ENCODE measurements at regions not wholly inside any gene's neighbourhood (a gene's known extent, or its start where the extent isn't known, plus 50 kb on each side); places are given as distances from the start of the nearest gene placed in this dataset.

GRCh38 chr16:79317026-79317425, 283.5 kb downstream of the MAF start:
- intact Hi-C loops (cut with DNase I): no loop called here
- no peak for DNase-seq (ENCODE audit: low spot score)

DNA sequence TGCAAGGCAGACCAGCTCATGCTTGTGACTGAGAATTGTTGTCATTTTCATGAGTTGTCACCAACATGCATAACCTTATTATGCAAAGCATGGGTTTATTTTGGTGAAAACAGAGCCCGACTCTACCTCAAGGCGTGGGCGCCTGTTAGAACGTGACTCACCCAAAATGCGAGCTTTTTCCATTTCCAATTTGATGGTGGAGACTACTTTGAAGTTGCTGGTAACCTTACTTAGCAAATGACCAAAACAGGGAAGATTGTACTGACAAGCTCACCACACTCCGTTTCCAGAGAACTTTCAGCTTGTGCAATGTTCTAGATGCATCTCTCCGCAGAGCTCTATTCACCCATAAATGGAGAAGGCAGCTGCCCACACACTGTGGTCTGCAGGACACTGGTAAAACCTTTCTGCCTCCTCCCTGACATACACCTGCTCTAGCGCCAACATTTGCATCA, 284.5 kb downstream of the MAF start:
- DNase-seq (ENCODE audit: low spot score): no peak
- intact Hi-C loops (cut with DNase I): no loop called here

DNA sequence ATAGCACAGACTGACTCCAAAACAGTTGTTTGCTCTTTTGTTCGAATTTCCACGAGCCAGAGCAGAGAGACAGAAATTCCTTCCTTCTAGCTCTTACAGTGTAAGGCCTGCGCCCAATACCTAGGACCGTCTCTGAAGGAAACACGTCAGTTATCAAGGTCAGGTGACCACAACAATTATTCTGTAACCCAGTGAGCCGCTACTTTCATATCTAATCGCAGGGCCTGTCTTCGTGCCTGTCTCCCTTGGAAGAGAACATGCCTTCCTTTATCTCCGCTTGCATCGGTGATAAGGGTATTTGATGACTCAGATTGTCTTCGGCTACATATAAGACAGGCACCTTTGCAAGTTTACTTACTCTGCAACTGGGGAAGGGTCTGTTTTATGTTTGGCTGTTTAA, 288.0 kb downstream of the MAF start:
- no peak for DNase-seq (ENCODE audit: low spot score)
- intact Hi-C loops (cut with DNase I): no loop called here

- intact Hi-C loops (cut with DNase I): no loop called here
- no peak for DNase-seq (ENCODE audit: low spot score)
Observed at GRCh38 chr16:79310710-79311109, 289.8 kb downstream of the MAF start.

- intact Hi-C loops (cut with DNase I): no loop called here
- DNase-seq (ENCODE audit: low spot score): no peak
Observed at GRCh38 chr16:79309606-79310005, 290.9 kb downstream of the MAF start.

GRCh38 chr16:79307214-79307613, 293.3 kb downstream of the MAF start:
- intact Hi-C loops (cut with DNase I): no loop called here
- no peak for DNase-seq (ENCODE audit: low spot score)

DNA sequence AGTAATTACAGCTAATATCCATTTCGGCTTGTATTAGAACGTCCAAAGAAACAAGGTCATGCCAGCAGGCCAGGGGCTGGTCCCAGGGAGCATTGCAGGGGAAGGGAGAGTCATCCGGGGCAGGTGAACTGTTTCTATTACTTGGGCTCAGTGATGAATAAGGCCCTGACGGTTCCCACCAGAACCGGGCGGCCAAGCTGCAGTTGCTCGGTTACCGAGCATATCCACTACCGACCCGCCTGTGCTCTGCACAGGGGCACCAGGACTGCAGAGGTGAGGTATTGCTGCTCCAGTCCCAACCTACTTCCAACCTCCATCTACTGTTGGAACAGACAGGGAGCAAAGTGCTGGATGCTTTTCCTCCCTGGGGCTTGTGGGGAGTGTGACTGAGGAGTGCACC, 295.5 kb downstream of the MAF start:
- intact Hi-C loops (cut with DNase I): no loop called here
- DNase-seq (ENCODE audit: low spot score): no peak

DNA sequence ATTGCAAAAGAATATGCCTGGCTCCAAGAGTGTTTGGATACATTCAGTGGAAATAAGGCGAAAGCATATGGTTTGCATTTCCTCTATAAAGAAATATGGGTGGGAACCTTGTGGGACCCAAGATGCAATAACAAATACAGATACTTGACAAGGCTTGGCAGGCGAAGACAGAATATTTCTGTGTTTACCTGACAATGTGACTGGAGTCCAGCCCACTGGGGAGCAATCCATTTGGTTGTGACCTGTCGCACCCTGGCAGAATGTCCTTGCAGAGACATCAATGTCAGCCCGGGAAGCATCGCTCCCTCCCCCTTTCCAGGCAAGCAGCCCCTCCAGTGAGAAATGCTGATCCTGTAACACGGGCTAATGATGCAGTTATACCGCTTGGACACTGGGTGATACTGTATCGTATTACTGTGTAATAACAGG, 296.6 kb downstream of the MAF start:
- DNase-seq (ENCODE audit: low spot score): no peak
- intact Hi-C loops (cut with DNase I): no loop called here

DNA sequence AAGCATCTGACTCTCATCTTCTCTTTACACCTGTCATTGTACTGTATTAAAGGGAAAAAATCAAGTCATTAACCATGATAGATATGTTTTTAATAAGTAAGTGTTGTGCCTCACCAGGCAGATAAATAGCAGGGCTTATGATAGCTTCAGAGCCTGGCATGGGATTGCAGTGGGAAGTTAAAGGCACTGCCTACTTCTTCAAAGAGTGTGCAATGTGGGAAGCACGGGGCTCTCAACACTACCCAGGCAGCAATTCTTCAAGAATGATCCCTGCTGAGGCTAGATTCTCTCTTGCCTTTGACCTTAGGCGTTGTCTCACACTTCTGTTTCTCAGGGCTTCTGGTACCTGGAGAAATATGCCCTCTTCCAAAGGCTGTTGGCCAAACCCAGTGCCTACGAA, 297.3 kb downstream of the MAF start:
- no peak for DNase-seq (ENCODE audit: low spot score)
- intact Hi-C loops (cut with DNase I): no loop called here

DNA sequence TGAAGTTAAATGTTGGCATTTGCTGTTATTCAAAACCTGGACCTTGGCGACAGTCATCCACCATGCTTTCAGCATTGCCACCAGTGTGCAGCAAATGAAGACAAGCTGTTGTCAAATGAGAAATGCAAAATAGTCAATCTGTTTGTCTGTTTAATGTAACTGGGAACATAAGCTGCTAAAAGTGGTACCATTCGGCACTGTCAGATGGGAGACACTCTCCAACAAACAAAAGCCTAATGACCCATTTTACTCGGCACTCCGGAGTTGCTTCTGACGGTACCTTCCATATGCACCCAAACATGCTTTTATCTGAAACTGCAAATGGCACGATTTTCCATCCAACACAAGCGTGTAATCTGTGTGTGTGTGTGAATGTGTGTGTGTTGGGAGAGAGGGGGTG, 297.8 kb downstream of the MAF start:
- DNase-seq (ENCODE audit: low spot score): no peak
- intact Hi-C loops (cut with DNase I): no loop called here

GRCh38 chr16:79301051-79301450, 299.5 kb downstream of the MAF start:
- no peak for DNase-seq (ENCODE audit: low spot score)

DNA sequence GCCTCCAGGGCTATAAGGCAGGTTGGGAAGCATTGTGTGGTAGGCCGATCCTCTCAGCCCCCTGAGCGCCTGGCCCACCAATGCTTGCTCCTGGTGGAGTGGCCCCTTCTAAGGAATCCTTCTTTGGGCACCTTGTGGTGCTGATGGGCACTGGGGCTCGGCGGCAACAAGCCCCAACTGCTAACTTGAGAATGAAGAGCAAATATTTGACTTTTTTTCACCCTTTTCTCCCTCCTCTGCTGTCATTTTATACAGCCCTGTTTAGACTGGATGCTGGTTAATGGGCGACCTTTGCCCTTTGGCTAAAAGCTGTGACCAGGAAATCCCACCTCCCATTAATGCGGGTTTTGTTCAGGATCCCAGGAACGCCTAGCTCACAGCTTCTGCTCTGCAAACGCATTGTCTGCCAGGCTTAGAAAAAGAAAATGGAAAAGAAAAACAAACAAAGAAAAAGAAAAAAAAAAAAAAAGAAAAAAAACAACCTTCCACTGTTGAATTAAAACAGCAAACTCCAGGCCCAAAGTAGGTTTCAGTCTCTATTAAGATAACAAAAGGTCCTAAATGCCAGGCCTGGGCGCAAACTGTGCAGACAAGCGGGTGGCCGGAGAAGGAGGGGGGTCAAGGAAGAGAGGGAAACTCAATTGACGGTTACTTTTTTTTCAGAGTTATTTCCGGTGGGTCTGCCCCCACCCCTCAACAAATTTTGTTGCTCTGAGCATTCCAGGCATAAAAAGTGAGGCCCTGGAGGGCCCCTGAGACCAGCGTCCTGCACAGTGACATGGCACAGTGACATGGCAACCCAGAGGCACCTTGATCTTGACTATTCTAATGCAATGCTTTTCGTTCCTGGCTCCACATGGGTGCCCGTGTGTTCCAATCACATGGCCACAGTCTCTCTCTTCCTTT, 301.4 kb downstream of the MAF start:
- intact Hi-C loops (cut with DNase I): no loop called here

More at GRCh38 chr16:79301051-79301450, 299.5 kb downstream of the MAF start:
- intact Hi-C loops (cut with DNase I): no loop called here

GRCh38 chr16:79298476-79298875, 302.1 kb downstream of the MAF start:
- DNase-seq (ENCODE audit: low spot score): no peak
- intact Hi-C loops (cut with DNase I): no loop called here

More for the DNA sequence above, 301.4 kb downstream of the MAF start:
- no peak for DNase-seq (ENCODE audit: low spot score)

DNA sequence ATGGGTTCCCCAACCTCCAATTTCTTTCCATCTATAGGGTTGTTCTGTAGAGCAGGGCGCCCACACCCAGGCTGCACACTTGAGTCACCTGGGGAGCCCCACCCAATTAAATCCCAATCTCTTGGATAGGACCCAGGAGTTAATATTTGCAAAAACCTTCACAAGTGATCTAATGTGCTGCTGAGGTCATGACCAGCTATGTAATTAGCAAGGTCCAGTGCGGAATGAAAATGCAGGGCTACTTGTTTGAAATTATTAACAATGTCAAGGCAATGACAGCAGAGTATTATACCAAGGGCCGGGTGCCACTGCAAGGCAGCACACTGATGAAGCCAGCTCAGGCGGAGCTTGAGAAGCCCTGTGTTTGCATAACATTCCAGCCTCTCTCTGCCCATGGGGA, 302.7 kb downstream of the MAF start:
- DNase-seq (ENCODE audit: low spot score): no peak
- intact Hi-C loops (cut with DNase I): no loop called here

GRCh38 chr16:79297296-79297695, 303.2 kb downstream of the MAF start:
- DNase-seq (ENCODE audit: low spot score): no peak
- intact Hi-C loops (cut with DNase I): no loop called here

DNA sequence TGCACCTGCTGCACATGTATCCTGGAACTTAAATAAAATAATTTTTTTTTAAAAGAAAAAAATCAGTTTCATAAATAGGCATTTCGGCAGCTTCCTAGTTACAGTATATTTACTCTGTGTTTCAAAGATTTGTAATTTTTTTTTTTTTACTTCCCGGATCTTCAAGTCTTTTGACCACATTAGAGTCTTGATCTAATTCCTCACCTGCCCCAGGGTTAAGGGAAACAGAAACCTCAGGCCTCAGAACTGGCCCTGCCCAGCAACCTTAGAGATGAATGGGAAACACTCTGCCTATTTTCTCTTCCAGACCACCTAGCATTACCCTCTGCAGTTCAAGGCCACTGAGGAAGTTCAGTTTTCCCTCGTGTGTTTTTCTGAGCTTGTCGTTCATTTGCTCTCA, 304.0 kb downstream of the MAF start:
- intact Hi-C loops (cut with DNase I): no loop called here
- no peak for DNase-seq (ENCODE audit: low spot score)

DNA sequence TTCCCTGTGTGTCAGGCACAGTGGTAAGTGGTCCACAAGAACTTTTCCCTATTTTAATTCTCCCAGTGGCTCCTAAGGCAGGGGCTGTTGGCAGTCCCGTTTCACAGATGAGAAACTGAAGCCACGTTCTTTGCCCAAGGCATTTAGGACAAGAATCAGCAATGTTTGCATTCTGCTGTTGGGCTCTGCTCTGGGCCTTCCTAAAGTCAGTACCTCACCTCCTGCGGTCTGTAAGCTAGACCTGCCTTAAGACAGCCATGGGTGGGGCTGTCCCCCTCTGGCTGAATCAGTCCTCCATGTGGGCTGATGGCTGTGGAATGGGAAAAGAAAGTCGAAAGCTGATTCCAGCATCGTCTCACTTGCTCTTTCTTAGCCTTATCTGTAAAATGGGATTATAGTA, 304.8 kb downstream of the MAF start:
- DNase-seq (ENCODE audit: low spot score): no peak
- intact Hi-C loops (cut with DNase I): no loop called here

DNA sequence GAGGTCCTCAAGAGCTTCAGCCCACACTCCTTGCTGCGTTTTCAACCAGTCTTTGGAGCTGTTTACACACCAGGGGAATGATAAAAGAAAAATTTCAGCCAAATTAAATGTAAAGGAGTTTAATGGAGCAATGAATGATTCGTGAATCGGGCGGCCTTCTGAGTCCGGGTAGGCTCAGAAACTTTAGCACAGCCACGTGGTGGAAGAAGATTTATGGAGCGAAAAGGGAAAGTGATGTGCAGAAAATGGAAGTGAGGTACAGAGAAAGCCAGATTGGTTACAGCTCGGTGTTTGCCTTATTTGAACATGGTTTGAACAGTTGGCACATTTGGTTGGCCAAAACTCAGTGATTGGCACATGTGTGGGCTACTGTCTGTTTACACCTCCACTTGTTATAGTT, 305.4 kb downstream of the MAF start:
- DNase-seq (ENCODE audit: low spot score): no peak
- intact Hi-C loops (cut with DNase I): no loop called here

DNA sequence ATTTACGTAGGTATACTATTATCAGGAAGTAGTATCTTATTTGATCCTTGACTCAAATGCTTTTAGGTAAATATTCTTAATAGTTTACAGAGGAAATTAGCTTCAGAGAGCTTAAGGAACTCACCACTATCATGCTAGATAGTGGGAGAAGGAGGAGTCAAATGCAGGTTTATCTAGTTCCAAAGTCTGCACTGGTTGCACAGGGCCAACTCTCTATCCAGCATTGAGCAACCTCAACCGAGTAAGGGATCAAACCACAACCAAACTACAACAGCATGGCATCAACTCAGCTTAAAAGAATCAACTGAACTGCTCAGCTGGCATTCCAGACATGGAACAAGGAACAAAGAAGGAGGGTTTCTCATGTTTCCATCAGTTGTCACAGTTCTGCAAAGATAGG, 306.0 kb downstream of the MAF start:
- intact Hi-C loops (cut with DNase I): no loop called here
- no peak for DNase-seq (ENCODE audit: low spot score)

GRCh38 chr16:79293836-79294460, 306.6 kb downstream of the MAF start:
- intact Hi-C loops (cut with DNase I): no loop called here
- no peak for DNase-seq (ENCODE audit: low spot score)

DNA sequence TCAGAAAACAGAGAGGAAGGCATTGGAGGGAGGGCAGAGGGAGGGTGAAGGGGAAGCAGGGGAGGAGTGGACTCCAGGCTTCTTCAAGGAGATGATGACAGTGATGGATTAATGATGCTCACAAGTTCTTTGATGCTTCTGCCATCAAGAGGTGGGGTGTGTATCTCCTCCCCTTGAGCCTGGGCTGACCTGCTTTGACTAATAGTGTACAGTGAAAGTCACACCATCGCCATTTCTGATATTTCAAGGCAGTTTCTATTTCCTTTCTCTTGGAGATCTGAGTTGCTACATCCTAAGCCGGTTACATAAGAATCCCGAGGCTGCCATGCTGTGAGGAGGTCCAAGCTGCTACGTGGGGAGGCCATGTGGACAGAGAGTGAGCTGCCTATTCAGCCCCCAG, 312.5 kb downstream of the MAF start:
- DNase-seq (ENCODE audit: low spot score): no peak
- intact Hi-C loops (cut with DNase I): no loop called here
